ENCODE measurements at regions not wholly inside any gene's neighbourhood (a gene's known extent, or its start where the extent isn't known, plus 50 kb on each side); places are given as distances from the start of the nearest gene placed in this dataset.
A peak's percentile ranks its signal among the peaks of the same experiment; 100 is the strongest.

GRCh38 chr6:8213995-8214394 lies 111.6 kb upstream of the EEF1E1 start:
- no peak for DNase-seq

DNA sequence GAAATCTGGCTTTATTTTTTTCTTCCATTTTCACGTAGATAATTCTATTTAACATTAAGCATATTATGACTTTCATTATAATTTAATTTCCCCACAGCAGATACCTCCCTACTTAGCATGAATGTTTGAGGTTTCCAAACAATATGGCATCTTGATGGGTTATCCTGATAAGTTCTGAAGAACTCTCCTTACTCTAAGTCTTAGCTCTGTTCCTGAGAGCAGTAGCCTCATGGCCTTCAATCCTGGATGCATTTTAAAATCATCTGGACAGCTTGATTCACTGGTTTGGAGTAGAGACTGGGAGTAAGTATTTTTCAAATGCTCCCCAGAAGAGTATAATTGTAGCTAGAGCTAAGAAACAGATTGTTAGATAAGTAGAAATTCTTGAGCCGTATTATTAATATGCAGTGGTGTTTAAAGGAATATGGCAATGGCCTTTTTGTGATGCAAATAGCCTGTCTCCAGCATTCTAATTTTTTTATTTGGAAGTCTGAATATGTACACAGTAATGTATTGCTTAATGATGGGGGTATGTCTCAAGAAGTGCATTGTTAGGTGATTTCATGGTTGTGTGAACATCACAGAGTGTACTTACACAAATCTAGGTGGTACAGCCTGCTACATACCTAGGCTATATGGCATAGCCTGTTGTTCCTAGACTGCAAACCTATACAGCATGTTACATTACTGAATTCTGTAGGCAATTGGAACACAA lies 110.5 kb upstream of the EEF1E1 start:
- DNase-seq = no peak

GRCh38 chr6:8207869-8208191 lies 105.5 kb upstream of the EEF1E1 start:
- no peak for DNase-seq

- DNase-seq = no peak
These were observed 105.0 kb upstream of the EEF1E1 start for GRCh38 chr6:8207191-8207868.

- DNase-seq = no peak
These were observed 101.0 kb upstream of the EEF1E1 start for GRCh38 chr6:8203337-8203736.

GRCh38 chr6:8201679-8202078 lies 99.3 kb upstream of the EEF1E1 start:
- no peak for DNase-seq

DNA sequence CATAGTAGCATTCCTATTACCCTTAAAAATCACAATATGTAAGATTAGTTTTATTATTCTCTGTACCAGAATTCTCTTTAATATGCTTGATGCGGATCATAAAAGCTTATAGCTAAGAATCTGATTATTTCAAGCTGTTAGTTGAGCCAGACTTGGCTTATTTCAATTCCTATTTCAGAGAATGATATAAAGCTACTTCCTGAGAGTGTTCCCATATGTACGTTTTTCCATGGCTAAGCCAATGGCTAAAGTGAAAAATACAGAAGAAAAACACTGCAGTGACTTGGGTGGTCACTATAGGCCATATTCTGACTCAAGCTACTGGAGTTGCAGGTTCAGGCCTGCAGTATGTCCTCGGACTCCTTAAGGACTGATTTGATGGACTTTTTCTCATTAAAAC lies 97.9 kb upstream of the EEF1E1 start:
- DNase-seq = no peak

DNA sequence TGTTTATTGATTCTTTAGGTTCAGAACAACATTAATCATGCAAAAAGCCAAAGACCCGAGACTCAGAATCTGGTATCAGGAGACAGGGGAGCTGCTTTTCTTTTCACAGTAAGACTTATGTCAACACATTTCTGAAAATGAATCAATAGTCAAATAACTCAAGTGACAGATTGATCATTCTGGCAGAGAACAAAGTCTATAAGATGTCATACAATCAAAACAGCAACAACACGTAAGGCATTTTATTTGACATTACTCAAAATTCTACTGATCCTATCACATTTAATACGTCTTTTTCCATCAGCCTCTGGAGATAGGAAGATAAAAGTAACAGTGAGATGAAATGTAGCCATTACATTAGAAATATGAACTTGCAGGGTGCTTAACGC lies 93.4 kb upstream of the EEF1E1 start:
- DNase-seq = no peak

DNA sequence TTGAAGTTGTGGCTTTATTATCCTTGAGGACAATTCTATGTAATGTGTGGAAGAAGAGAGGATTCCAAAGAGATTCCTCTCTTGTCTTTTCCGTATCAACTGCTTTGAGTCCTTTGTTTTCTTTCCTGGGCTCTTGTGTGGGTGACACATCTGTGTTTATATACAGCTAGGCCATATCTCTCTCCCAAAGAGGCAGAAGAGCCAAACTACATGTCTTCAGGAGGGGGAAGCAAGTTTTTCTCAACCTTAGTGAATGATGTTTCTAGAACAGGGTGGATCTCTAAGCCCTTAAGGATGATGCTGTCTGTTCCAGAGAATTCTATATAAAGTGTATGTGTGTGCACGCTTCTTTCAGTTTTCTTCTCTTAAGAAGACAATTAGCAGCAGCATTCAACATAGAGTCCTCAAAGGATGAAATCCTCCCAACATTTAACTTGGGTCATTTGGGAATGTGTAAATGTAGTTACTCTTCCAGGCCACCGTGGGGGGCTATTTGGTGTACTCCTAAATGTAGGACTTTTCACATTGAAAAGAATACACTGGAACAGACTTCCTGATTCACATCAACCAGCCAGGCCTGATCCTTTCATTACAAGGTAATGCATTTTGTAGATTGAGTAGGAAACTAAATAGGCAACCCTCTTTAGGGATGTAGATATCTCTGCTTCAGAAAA lies 92.8 kb upstream of the EEF1E1 start:
- peak in 1 of 2 experiments; percentile 23 for DNase-seq

DNA sequence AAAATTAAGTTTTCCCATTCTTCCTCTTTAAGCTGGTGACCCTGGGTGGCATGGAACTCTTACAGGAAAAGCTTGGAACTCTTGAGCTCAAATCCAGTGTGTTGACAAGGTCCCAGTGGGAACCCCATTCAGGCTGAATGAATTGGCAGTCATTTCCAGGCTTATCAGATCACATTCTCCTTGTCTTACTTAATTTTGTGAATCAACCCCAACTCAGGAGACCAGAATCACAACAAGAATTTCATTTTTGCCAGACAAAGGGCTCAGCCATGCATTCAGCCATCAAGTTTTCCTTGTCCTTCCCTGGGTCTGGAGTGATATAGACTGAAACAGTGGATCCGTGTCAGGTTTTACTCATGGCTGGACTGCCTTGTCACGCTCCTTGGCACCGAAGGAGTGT lies 92.1 kb upstream of the EEF1E1 start:
- no peak for DNase-seq

GRCh38 chr6:8193541-8193940 lies 91.2 kb upstream of the EEF1E1 start:
- DNase-seq = no peak

DNA sequence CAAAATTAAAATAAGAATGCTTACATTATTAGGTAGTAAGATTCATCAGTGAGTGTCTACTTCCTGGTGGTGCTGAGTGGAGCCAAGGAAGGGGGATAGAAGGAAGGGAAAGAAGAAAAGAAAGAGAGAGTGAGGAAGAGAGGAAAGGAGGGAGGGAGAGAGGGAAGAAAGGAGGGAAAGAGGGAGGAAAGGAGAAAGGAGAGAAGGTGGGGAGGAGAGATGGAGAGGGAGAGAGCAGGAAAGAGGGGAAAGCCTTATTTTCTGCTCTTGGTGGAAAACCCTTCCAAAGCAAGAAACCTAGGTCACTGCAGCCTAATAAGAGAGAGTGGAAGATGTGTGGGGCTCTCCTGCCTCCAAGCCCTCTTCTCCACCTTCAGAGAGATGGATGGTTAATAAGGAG lies 90.2 kb upstream of the EEF1E1 start:
- no peak for DNase-seq

GRCh38 chr6:8192067-8192466 lies 89.7 kb upstream of the EEF1E1 start:
- no peak for DNase-seq

DNA sequence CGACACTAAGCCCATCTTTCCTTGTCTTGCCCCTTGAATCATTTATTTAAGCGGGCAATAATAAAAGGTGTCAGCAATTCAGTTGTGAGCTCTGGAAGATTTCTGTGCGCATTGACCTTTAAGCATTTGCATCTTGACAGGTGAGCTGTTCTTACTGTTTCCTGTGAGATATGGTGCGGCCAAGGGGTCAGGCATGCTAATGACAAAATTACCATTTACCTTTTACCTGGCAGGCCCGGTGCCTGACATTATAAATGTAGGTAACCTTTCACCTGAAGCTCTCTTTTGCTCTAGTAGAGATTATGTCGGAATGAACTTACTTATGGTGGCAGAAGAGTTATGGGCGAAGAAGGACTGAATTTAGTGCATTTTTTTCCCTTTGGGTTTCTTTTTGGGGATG lies 89.3 kb upstream of the EEF1E1 start:
- no peak for DNase-seq

DNA sequence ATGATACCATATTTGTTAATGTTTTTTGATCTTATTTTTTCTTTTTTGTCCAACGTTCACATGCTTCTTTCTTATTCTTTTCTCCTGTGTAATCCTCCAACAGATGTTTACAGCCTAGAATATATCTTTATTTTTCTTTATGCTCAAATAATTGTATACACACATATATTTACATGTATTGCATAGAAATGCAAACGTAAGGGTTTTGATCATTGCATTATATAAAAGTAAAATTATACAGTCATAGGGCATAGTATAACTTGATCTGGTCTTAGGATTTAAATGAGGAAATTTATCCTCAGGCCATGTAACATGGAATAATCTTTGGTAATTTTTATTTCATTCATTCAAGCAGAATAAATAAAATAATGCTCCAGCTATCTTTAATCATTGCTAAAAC lies 84.9 kb upstream of the EEF1E1 start:
- DNase-seq = no peak

- no peak for DNase-seq
These were observed 80.7 kb upstream of the EEF1E1 start for GRCh38 chr6:8182902-8183665.

DNA sequence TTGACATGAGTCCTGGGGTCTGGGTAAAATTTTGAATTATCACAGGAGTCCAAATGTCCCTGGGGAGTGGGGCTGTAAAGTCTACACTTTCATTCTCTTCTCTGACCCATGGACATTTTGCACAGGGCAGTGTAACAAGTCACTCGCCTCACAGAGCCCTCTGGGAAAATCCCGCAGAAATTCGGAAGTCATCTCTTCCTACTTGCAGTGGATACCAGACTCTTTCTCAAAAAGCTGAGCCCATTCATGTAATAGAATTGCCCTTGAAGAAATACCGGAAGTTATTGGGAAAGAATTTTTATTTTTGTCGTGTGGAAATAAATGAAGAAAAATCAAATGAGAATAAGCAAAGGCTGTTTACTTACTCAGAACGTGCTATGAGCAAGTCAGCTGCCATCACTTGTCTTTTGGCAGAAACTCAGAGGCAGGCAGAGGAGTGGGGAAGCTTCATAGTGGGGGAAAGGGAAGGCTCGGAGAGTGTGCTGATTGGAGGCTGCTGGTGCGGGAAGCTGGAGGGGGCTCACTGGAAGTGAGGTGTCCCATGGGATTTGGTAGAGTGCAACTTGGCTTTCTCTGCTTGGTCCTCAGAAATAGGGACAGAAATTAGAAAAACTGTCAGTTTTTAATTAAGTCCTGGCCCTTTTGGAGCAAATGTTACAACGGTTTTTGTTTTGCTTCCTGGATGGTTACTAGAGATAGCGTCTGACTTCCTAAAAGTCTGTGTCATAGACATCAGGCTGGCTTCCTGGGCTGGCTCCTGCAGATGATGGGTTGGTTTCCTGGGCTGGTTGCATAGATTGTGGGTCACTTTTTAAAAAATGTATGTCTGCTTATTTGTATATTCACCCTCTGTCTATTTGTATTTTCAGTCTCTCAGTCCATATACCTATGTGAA lies 79.8 kb upstream of the EEF1E1 start:
- no peak for DNase-seq

DNA sequence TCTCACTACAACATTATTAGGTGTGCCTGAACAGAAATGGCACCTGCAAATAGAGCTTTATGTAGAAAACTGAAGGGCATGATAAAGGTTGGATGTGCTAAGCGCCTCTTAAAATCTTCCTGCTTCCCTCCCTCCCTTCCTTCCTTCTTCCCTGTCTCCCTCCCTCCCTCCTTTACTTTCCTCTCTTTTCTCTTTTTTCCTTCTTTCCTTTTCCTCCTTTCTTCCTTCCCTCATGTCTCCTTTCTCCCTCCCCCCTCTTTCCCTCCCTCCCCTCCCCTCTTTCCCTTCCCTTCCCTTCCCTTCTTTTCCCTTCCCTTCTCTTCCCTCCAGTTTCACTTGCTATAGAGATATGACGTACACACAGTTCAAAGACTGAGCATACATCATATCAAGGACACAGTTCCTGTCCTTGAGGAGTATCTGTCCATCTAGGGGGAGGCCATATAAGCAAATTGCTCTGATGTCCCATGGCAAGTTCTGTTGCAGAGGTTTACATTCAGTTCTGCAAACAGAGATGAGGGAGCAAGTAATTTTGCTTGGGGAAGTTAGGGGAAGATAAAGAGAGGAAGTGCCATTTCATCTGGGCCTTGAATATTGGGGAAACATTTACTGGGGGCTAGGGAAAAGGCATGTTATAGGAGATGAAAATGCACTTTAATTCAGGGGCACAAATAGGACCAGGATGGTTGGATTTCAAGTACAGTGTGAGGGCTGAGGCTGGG lies 79.0 kb upstream of the EEF1E1 start:
- DNase-seq = no peak

DNA sequence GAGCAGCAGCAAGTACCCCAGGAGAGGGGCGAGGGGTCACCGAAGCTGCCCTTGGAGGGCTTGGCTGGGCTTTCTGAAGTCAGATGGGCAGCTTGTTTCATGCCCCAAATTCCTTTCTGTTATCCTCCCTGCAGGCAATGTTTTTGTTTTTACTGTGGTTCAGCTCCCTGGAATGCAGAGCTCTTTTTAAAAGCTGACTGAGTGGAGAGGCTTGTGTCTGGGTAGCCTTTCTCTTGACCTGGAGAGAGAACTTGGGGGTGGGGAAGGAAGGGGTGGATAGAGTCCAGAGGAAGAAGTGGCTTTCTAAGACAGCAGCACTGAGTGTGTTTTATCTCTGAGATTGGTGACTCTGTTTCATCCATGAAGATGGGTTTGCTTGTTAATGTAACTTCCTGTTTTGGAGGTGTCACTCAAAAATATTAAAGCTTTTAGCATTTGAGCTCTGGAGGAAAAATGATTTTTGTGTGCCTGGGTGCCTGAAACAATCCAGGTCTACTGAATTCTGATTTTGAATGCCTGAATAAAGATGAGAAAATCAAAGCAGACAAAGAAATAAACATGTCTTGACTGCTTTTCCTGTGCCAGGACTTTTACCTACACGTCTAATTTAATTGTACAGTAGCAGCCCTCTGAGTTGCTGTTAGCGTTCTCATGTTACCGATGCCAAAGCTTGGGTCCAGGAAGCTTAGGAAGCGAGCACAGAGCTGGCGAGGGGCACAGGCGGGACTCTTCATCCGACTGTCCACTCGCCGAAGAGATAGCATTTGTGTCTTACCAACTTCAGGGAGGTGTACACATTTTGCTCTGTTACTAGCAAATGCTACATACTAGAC lies 78.2 kb upstream of the EEF1E1 start:
- no peak for DNase-seq

DNA sequence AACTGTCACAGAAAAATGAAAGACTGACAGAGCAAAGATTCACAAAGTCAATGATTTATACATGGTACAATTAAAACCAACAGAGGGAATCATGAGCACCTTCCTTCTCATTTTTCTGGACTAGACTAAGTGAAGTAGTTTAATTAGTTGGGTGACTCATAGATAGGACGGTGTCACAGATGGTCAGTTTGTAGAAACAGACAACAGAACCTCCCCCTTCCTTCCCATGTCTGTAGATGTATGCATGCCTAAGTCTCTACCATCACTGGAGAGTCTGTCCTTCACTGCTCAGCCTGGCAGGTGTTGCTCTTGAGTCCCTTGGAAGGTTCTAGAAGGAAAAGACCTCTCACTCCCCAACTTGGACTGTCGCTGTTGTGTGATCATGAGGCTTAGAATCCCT lies 75.4 kb upstream of the EEF1E1 start:
- DNase-seq = peak in 1 of 2 experiments; percentile 9

Measured in NCI-H524 (cell line).